ENCODE measurements at regions not wholly inside any gene's neighbourhood (a gene's known extent, or its start where the extent isn't known, plus 50 kb on each side); places are given as distances from the start of the nearest gene placed in this dataset.
"Not testable (repeated sequence)": the region's sequence is repeated elsewhere in the genome, so short reads cannot be mapped to it uniquely, and the experiment has no call there.

GRCh38 chr11:12585861-12586260, 88.4 kb upstream of the TEAD1 start:
- DNase-seq (ENCODE audit: low read depth), result no peak
- in situ Hi-C loops (cut with HindIII; ENCODE audit: low pct_unique_long_range_greater_than_20kb, low sequenced_read_pairs), result no loop called here

DNA sequence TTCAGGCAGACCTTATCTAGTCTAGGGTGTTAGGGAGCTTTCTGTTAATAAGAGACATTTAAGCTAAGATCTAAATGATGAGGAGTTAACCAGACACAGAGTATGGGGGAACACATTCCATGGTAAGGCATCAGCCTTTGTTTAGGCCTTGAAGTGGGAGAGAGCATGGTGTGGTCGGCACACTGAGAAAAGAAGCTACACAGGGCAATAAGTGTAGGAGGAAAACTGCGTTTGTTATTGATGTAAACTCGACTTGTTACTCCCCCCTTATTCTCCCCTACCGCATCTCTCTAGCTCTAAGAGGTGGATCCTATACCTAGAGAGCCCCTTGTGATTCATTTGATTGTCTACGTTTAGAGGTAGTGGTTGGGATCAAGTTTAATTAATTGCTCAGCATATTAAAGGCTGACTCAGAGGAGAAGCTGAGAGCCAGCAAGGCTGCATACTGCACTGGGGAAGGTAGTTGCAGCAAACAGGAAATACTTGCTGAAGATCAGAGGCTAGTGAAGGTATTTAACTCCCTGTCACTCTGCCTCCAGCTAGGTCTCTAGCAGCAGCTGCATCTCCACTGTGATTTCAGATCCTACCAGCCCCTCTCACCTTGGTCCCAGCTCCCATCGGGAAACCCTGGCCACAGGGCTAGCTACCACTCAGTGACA, 86.8 kb upstream of the TEAD1 start:
- DNase-seq (ENCODE audit: low read depth), result peak; percentile 37
- in situ Hi-C loops (cut with HindIII; ENCODE audit: low pct_unique_long_range_greater_than_20kb, low sequenced_read_pairs), result no loop called here

- in situ Hi-C loops (cut with HindIII; ENCODE audit: low pct_unique_long_range_greater_than_20kb, low sequenced_read_pairs), result no loop called here
- DNase-seq (ENCODE audit: low read depth), result no peak
These were observed 82.5 kb upstream of the TEAD1 start for GRCh38 chr11:12591706-12592105.

DNA sequence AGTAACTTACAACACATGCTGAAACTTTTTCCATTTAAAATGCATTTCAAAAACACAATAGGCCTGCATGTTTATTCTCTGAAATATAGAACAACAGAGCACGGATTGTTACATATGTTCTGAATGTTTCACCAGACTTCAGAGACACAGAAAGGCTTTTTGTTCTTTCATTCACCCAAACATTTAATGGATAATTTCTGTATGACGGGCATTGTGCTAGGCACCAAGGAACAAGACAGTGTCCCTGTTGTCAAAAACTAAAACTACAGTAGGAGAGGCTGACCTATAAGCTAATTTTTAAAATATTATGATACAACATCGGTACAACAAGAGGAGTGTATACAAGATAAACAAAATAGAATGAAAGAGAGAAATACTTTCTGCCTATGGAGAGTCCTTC, 81.9 kb upstream of the TEAD1 start:
- in situ Hi-C loops (cut with HindIII; ENCODE audit: low pct_unique_long_range_greater_than_20kb, low sequenced_read_pairs), result no loop called here
- no peak for DNase-seq (ENCODE audit: low read depth)

DNA sequence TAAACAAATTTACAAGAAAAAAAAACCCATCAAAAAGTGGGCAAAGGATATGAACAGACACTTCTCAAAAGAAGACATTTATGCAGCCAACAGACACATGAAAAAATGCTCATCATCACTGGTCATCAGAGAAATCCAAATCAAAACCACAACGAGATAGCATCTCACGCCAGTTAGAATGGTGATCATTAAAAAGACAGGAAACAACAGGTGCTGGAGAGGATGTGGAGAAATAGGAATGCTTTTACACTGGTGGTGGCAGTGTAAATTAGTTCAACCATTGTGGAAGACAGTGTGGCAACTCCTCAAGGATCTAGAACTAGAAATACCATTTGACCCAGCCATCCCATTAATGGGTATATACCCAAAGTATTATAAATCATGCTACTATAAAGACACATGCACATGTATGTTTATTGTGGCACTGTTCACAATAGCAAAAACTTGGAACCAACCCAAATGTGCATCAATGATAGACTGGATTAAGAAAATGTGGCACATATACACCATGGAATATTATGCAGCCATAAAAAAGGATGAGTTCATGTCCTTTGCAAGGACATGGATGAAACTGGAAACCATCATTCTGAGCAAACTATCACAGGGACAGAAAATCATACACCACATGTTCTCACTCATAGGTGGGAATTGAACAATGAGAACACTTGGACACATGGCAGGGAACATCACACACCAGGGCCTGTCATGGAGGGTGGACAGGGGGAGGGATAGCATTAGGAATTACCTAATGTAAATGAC, 79.0 kb upstream of the TEAD1 start:
- in situ Hi-C loops (cut with HindIII; ENCODE audit: low pct_unique_long_range_greater_than_20kb, low sequenced_read_pairs); DNase-seq (ENCODE audit: low read depth): not testable (repeated sequence)

DNA sequence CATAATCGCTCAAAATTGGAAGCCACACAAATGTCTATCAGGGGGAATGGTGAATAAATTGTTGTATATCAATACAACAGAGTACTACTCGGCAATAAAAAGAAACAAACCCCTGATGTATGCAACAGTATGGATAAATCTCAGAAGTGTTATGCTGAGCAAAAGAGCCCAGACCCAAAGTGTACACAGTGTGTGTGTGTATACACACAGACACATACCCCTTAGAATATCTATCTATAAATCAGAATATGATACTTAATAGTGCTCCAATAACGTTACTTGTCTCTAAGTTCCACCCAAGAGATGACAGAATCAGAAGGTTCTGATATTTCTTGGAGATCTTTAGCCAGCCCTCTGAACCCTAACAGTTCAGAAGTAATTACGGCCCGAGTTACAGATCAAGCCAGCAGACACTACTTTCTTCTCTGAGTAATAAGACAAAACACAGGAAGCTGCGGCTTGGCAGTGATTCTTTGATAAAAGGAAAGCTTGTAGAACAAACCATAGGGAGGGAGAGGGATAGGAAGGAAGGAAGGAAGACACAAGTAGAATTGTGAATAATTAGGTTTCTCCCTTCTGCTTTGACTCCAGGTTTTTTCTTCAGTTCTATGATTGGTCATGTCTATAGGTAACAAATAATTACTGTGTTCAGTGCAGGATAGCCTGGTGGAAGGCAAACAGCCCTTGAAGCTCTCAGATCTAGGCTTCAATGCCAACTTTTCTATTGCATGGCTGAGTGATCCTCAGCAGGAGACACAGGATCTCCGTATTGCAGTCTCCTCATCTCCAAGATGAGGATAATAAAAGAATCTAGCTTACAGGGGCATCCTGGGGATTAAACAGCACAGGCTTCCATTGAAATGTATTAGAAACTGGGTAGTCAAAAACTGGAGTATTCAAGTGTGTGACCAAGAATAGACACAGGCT, 75.6 kb upstream of the TEAD1 start:
- in situ Hi-C loops (cut with HindIII; ENCODE audit: low pct_unique_long_range_greater_than_20kb, low sequenced_read_pairs), result no loop called here
- DNase-seq (ENCODE audit: low read depth), result no peak

GRCh38 chr11:12599408-12600143, 74.6 kb upstream of the TEAD1 start:
- in situ Hi-C loops (cut with HindIII; ENCODE audit: low pct_unique_long_range_greater_than_20kb, low sequenced_read_pairs), result no loop called here
- no peak for DNase-seq (ENCODE audit: low read depth)

DNA sequence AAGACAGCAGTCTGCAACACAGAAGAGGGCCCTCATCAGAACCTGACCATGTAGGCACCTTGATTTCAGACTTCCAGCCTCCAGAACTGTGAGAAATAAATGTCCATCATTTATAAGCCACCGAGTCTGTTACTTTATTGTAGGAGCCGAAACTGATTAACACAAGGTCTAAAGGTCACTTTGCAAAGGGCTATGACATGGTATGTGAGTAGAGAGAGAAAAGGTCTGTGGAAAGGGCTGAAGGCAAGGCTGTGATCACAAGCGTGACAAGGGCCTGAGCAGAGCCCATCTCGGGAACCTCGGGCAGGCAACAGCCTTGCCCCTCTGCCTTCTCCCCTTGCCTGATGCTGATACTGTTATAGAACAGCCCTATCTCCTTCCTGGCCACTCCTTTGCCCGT, 73.4 kb upstream of the TEAD1 start:
- DNase-seq (ENCODE audit: low read depth), result peak; percentile 46
- in situ Hi-C loops (cut with HindIII; ENCODE audit: low pct_unique_long_range_greater_than_20kb, low sequenced_read_pairs), result no loop called here

DNA sequence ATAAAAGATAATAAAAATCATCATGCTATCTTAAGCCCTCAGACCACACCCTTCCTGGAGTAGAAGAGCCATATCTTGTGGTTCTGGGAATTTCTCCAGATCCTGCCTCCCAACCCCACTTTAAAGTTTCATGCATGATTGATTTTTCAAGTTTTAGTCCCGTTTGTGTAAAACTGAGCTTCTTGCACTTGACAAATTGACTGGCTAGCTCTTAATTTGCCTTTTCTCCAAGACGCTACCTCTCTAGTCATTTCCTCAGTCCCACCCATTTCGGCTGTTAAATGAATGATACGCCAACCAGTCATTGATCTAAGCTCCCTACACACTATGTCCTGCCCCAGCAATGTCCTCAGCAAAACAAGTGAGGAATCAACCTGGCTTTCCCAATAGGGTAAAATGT, 71.8 kb upstream of the TEAD1 start:
- DNase-seq (ENCODE audit: low read depth), result peak; percentile 37

DNA sequence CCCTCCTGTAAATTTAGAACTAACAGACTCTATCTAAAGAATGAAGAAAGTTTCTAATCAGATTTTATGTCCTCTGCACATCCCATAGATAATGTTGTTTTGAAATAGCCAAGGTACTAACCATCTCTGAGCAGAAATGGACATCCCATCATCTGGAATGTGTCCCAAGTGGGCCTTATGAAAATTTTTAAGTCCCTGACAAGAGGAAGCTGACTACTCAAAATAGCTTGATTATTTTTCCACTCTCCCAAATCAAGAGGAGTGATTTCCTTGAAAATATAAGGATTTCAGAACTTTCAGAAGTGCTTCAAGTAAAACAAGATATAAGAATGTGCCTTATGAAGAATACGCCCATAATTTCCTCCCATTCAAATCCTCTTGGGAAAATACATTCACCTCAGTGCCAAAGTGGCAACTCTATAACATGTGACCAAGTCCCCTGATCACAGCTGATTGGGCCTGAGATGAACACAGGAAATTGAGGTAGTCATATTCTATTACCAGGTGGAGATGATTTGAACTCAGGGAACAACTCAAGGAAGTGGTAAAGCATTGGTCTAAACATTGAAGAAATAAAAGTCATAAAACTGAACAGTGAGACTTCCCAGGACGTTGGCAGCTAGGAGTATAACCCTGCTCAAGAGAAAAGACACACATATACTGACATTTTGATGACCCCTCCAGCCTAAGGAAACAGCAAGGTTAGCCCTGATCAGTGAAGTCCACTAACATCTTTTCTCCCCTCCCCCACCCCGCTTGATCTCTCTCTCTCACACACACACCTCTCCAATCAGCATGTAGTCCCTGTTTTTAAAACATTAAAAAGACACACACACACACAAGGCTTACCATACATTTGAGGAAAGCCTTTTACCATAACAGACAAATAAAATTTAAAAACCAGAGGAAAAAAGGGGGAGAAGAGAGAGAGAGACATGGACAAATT, 70.8 kb upstream of the TEAD1 start:
- no peak for DNase-seq (ENCODE audit: low read depth)
- in situ Hi-C loops (cut with HindIII; ENCODE audit: low pct_unique_long_range_greater_than_20kb, low sequenced_read_pairs), result no loop called here

More for the DNA sequence above, 71.8 kb upstream of the TEAD1 start:
- in situ Hi-C loops (cut with HindIII; ENCODE audit: low pct_unique_long_range_greater_than_20kb, low sequenced_read_pairs), result no loop called here

DNA sequence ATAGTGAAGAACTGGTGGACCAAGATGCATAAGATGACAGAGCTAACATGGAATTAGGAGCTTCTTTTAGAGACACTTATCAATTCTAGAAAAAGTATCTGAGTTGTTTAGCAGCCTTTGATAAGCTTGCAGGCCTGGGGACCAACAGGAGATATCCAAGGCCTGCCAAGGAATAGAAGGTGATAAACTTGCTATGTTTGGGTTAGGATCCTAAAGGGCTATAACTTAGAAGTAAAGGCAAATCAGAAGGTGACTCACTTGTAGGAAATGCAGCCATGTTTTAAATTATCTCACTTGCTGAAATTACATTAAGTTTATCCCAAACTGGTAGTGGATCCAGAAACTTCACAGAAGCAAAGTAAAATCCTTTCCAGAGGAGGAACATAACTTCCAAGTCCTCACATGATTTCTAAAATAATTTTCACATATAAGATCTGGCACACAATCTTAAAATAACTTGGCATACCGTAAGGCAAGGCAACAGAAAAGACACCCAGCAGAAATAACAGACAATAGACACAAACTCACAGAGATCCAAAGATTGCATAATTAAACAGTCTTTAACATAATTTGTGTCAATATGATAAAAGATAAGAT, 69.6 kb upstream of the TEAD1 start:
- in situ Hi-C loops (cut with HindIII; ENCODE audit: low pct_unique_long_range_greater_than_20kb, low sequenced_read_pairs), result no loop called here
- DNase-seq (ENCODE audit: low read depth), result no peak

- in situ Hi-C loops (cut with HindIII; ENCODE audit: low pct_unique_long_range_greater_than_20kb, low sequenced_read_pairs), result no loop called here
- DNase-seq (ENCODE audit: low read depth), result no peak
These were observed 67.6 kb upstream of the TEAD1 start for GRCh38 chr11:12606597-12606996.

- DNase-seq (ENCODE audit: low read depth); in situ Hi-C loops (cut with HindIII; ENCODE audit: low pct_unique_long_range_greater_than_20kb, low sequenced_read_pairs): not testable (repeated sequence)
These were observed 65.5 kb upstream of the TEAD1 start for GRCh38 chr11:12608678-12609077.

DNA sequence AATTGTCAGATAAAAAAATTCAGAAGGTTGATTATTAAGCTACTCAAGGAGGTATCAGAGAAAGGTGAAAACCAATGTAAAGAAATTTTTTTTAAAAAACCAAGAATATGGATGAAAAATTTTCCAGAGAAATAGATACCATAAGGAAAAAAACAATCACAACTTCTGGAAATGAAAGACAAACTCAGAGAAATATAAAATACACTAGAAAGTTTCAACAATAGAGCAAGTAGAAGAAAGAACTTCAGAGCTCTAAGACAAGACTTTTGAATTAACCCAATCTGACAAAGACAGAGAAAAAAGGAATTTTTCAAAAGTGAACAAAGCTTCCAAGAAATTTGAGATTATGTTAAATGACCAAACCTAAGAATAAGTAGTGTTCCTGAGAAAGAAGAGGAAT, 62.9 kb upstream of the TEAD1 start:
- in situ Hi-C loops (cut with HindIII; ENCODE audit: low pct_unique_long_range_greater_than_20kb, low sequenced_read_pairs), result no loop called here
- no peak for DNase-seq (ENCODE audit: low read depth)

DNA sequence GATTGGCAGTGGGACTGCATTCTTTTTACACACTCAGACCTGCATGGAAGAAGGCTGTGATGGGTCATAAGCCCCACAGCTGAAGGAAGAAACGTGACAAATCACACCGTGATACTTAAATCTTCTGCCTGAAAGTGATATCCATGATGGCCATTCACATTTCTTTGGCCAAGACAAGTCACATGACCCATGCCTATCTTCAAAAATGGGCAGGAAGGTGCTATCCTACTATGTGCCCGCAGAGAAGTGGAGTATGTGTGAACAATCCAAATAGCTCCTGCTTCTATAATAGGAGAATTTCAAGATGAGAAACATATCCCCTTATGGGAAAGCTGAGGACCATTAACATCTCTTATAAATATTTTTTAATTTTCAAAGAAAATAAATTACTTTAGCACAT, 56.6 kb upstream of the TEAD1 start:
- in situ Hi-C loops (cut with HindIII; ENCODE audit: low pct_unique_long_range_greater_than_20kb, low sequenced_read_pairs), result no loop called here
- DNase-seq (ENCODE audit: low read depth), result no peak

DNA sequence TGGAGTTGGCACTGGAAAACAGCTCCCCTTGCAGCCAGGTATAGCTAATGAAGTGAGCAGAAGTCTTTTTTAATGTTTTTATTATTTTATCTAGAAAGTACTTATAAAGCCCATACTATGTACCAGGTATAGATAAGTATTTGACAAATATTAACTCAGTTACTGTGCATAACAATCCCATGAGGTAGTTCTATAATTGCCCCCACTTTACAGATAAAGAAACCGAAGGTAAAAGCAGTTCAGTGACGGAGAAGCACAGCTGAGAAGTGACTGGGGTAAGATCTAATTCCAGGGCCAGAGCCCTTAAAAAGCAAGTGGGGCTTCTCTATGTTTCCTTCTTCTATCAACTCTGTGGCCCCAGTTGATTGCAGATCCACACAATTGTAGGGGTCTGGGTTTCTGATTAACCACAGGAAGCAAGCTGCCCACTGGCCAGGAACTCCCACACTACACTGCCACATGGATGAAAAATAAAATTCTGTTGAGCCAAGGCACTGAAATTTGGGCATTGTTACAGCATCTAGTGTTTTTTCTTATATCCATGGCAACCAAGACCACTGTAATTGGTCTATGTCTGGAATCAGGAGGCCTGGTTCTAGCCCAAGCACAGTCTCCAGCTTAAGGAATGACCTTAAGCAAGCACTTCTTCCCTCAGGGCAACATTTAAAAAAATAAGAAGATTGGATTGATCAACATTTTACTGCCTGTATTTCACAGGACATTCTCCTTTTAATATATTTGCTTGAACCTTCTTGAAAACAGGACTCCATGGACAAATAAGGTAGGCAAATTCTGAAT, 55.3 kb upstream of the TEAD1 start:
- no peak for DNase-seq (ENCODE audit: low read depth)
- in situ Hi-C loops (cut with HindIII; ENCODE audit: low pct_unique_long_range_greater_than_20kb, low sequenced_read_pairs), result no loop called here

All from Caki2 (cell line).